PFSK-1 (cell line): ENCODE measurements at regions not wholly inside any gene's neighbourhood (a gene's known extent, or its start where the extent isn't known, plus 50 kb on each side); places are given as distances from the start of the nearest gene placed in this dataset.

Source experiments
- FOXP2 ChIP-seq: optimal IDR thresholded peaks from 2 replicates; pipeline ENCODE3; 2011; ENCODE audit warnings: borderline replicate concordance, control low read depth, inconsistent platforms; ENCODE audit not compliant: insufficient read depth; ENCODE audit errors: extremely low read length, extremely low read depth
- POLR2AphosphoS5 ChIP-seq: IDR thresholded peaks from 2 replicates; pipeline ENCODE4 v1.6.1; 2012; ENCODE audit warnings: low read depth, mild to moderate bottlenecking, control low read depth, low read length, moderate library complexity
- REST ChIP-seq, 2 experiments: IDR thresholded peaks; 2 replicates each; pipeline versions ENCODE4 v1.6.1 to v1.8.0; 2011 to 2012; ENCODE audit warnings: low read depth in 2 of 2, low read length in 2 of 2, control low read depth in 1 of 2, inconsistent platforms in 1 of 2, mild to moderate bottlenecking in 1 of 2, moderate library complexity in 1 of 2; ENCODE audit not compliant: insufficient read depth in 1 of 2
- SIN3A ChIP-seq: IDR thresholded peaks from 2 replicates; pipeline ENCODE4 v1.6.1; 2012; ENCODE audit warnings: mild to moderate bottlenecking, low read length, moderate library complexity, borderline replicate concordance; ENCODE audit not compliant: insufficient read depth
- TAF1 ChIP-seq: IDR thresholded peaks from 2 replicates; pipeline ENCODE4 v1.6.1; 2012; ENCODE audit warnings: low read length, control low read depth, borderline replicate concordance; ENCODE audit not compliant: insufficient read depth

GRCh38 chr14:59125156-59125555 lies 63.3 kb upstream of the DAAM1 start:
- TF ChIP-seq POLR2AphosphoS5 (no peak), REST (IDR thresholded peaks at IDR 0.05; ENCODE audit: insufficient read depth in 1 of 2, low read depth in 2 of 2, low read length in 2 of 2) (no peak), FOXP2 (no peak), SIN3A (no peak), TAF1 (no peak)

GRCh38 chr14:59126714-59127436 lies 61.6 kb upstream of the DAAM1 start:
- TF ChIP-seq TAF1 (no peak), SIN3A (no peak), POLR2AphosphoS5 (no peak), REST (IDR thresholded peaks at IDR 0.05; ENCODE audit: insufficient read depth in 1 of 2, low read depth in 2 of 2, low read length in 2 of 2) (no peak), FOXP2 (no peak)

- TF ChIP-seq REST (IDR thresholded peaks at IDR 0.05; ENCODE audit: insufficient read depth in 1 of 2, low read depth in 2 of 2, low read length in 2 of 2) (no peak), SIN3A (no peak), FOXP2 (no peak)
Measured at GRCh38 chr14:59127437-59127732, 61.1 kb upstream of the DAAM1 start.

- TF ChIP-seq FOXP2 (no peak), TAF1 (no peak), SIN3A (no peak), REST (IDR thresholded peaks at IDR 0.05; ENCODE audit: insufficient read depth in 1 of 2, low read depth in 2 of 2, low read length in 2 of 2) (no peak), POLR2AphosphoS5 (no peak)
Measured at GRCh38 chr14:59130462-59130861, 58.0 kb upstream of the DAAM1 start.
